Tibial nerve (tissue), 4 donors: ENCODE measurements at regions not wholly inside any gene's neighbourhood (a gene's known extent, or its start where the extent isn't known, plus 50 kb on each side); places are given as distances from the start of the nearest gene placed in this dataset.

ENCODE experiments used
- DNase-seq, 2 donors: peaks; one replicate each; pipeline ENCODE4 v3.0.0-alpha.2; 2019; ENCODE audit warnings: low spot score in 2 of 2
- H3K27ac ChIP-seq, 4 donors: fragments of 200-600 bp; sonication (generic) in 3 of 4; one replicate each; pipeline ENCODE4 v1.5.1; 2017 to 2019; ENCODE audit warnings: mild to moderate bottlenecking in 1 of 4
- H3K27me3 ChIP-seq, 2 donors: fragments of 200-600 bp; sonication (generic) in 1 of 2; one replicate each; pipeline versions ENCODE4 v1.5.1 to v1.6.0; 2017 to 2019
- H3K36me3 ChIP-seq, 3 donors: fragments of 200-600 bp; sonication (generic); one replicate each; pipeline ENCODE4 v1.5.1; 2018 to 2019
- H3K4me1 ChIP-seq, 4 donors: fragments of 200-600 bp; sonication (generic) in 3 of 4; one replicate each; pipeline ENCODE4 v1.5.1; 2017 to 2019
- H3K4me3 ChIP-seq, 4 donors: fragments of 200-600 bp; sonication (generic) in 3 of 4; one replicate each; pipeline ENCODE4 v1.5.1; 2017 to 2019; ENCODE audit warnings: mild to moderate bottlenecking in 1 of 4, moderate library complexity in 1 of 4
- H3K9me3 ChIP-seq, 4 donors: fragments of 200-600 bp; sonication (generic) in 3 of 4; one replicate each; pipeline ENCODE4 v1.5.1; 2017 to 2019
- EP300 ChIP-seq, 2 donors: sonication (generic); formaldehyde crosslinking; IDR thresholded peaks; one replicate each; pipeline ENCODE4 v1.6.1; 2017; ENCODE audit warnings: antibody characterized with exemption in 2 of 2, mild to moderate bottlenecking in 1 of 2
- POLR2A ChIP-seq, 2 donors: fragments of 450-650 bp; IDR thresholded peaks; one replicate each; pipeline ENCODE4 v1.6.1; 2017; ENCODE audit warnings: antibody characterized with exemption in 2 of 2, mild to moderate bottlenecking in 2 of 2, moderate library complexity in 2 of 2
- WGBS, 2 donors: methylation state at CpG; one replicate each; pipeline ENCODE4 v1.1.5; 2018; 5-methylcytosine and 5-hydroxymethylcytosine counted together
- TF ChIP-seq, protein P1 (sequence below), 5 experiments: fragments of 200-600 bp in 3 of 5; fragments of 450-650 bp in 2 of 5; sonication (generic) in 3 of 5; IDR thresholded peaks; one replicate each; pipeline ENCODE4 v1.5.1; 2016 to 2019; ENCODE audit warnings: antibody characterized with exemption in 5 of 5, mild to moderate bottlenecking in 3 of 5, moderate library complexity in 2 of 5

DNA sequence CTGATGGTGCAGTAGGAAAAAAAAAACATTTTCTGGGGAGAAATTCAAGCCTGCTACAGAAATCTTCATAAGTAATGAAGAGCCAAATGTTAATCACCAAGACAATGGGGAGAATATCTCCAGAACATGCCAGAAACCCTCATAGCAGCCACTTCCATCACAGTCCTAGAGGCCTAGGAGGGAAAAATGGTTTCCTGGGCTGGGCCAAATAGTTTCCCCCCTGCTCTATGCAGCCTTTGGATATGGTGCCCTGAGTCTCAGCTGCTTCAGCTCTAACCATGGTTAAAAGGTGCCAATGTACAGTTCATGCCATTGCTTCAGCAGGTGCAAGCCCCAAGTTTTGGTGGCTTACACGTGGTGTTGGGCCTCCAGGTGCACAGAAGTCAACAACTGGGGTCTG lies 113.1 kb downstream of the ZNF648 start:
- Histone ChIP-seq H3K4me3 (no peak overlapping the region), H3K27me3 (no peaks in the 10 kb centered on the region), H3K36me3 (no peaks in the 10 kb centered on the region), H3K9me3 (peaks cover 0 to 31% (median 1%) of the 10 kb centered on the region in 4 donors), H3K27ac (no peak overlapping the region), H3K4me1 (no peaks in the 10 kb centered on the region)
- 30 to 44% methylated on average over 1 of the region's 1 CpG for WGBS, 2 donors
- no peak for DNase-seq
- TF ChIP-seq POLR2A (IDR thresholded peaks at IDR 0.05) (no peak), EP300 (IDR thresholded peaks at IDR 0.05) (no peak)
- TF ChIP-seq, protein P1, sequence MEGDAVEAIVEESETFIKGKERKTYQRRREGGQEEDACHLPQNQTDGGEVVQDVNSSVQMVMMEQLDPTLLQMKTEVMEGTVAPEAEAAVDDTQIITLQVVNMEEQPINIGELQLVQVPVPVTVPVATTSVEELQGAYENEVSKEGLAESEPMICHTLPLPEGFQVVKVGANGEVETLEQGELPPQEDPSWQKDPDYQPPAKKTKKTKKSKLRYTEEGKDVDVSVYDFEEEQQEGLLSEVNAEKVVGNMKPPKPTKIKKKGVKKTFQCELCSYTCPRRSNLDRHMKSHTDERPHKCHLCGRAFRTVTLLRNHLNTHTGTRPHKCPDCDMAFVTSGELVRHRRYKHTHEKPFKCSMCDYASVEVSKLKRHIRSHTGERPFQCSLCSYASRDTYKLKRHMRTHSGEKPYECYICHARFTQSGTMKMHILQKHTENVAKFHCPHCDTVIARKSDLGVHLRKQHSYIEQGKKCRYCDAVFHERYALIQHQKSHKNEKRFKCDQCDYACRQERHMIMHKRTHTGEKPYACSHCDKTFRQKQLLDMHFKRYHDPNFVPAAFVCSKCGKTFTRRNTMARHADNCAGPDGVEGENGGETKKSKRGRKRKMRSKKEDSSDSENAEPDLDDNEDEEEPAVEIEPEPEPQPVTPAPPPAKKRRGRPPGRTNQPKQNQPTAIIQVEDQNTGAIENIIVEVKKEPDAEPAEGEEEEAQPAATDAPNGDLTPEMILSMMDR (IDR thresholded peaks at IDR 0.05), result no peak

DNA sequence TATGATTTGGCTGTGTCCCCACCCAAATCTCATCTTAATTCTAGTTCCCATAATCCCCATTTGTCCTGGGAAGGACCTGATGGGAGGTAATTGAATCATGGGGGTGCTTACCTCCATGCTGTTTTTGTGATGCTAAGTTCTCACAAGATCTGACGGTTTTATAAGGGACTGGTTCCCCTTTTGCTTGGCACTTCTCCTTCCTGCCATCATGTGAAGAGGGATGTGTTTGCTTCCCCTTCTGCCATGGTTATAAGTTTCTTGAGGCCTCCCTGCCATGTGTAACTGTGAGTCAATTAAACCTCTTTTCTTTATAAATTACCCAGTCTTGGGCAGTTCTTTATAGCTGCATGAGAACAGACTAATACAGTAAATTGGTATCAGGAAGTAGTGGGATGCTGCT lies 114.1 kb downstream of the ZNF648 start:
- Histone ChIP-seq H3K27ac (no peak overlapping the region), H3K4me3 (no peak overlapping the region), H3K9me3 (peaks cover 0 to 31% (median 1%) of the 10 kb centered on the region in 4 donors), H3K4me1 (no peaks in the 10 kb centered on the region), H3K36me3 (no peaks in the 10 kb centered on the region), H3K27me3 (no peaks in the 10 kb centered on the region)
- WGBS, 2 donors, result 63 to 85% methylated on average over 1 of the region's 1 CpG
- TF ChIP-seq, protein P1 (IDR thresholded peaks at IDR 0.05), result no peak
- TF ChIP-seq POLR2A (IDR thresholded peaks at IDR 0.05), result no peak
- no peak for TF ChIP-seq EP300 (IDR thresholded peaks at IDR 0.05)
- no peak for DNase-seq

DNA sequence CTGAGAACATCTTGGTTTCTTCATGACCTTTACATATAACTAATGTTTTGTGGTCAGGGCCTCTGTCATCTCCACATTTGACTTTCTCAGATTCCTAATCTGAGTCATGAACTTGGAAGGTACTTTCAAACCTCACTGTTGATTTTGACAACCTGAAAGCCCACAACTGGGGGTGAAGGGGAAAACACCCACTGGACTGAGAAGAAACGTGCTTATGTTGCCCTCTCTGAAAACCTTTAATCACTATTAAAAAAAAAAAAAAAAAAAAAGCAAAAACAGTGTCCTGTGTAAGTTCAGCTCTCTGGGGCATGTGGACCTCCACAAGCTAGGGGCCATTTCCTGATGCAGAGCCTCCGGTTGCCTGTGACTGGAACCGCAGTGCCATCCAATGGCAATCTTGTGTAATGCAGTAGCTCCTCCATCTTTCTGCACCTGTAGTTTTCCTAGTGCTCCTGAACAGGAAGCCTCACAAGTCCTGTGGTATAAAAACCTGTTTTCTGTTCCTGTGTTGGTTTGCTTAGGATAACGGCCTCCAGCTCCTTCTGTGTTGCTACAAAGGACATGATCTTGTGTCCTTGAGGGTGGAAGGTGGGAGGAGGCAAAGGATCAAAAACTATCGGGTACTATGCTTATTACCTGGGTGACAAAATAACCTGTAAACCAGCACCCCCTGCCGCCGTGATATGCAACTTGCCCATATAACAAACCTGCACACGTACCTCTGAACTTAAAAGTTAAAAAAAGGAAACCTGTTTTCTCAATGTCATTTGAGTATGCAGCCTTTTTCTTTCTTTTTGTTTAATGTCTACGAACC lies 124.5 kb downstream of the ZNF648 start:
- no peaks in the 10 kb centered on the region for H3K27me3 ChIP-seq
- H3K36me3 ChIP-seq, result no peaks in the 10 kb centered on the region
- DNase-seq, result peak in 1 of 2 donors; percentile 45
- no peak overlapping the region for H3K4me3 ChIP-seq
- no peaks in the 10 kb centered on the region for H3K4me1 ChIP-seq
- H3K27ac ChIP-seq, result no peak overlapping the region
- WGBS, 2 donors, result 27 to 34% methylated on average over 9 of the region's 9 CpGs
- TF ChIP-seq EP300 (IDR thresholded peaks at IDR 0.05), result no peak
- TF ChIP-seq, protein P1 (IDR thresholded peaks at IDR 0.05), result peak; percentile 10 to 52 (median 34)
- TF ChIP-seq POLR2A (IDR thresholded peaks at IDR 0.05), result no peak
- H3K9me3 ChIP-seq, result no peaks in the 10 kb centered on the region

DNA sequence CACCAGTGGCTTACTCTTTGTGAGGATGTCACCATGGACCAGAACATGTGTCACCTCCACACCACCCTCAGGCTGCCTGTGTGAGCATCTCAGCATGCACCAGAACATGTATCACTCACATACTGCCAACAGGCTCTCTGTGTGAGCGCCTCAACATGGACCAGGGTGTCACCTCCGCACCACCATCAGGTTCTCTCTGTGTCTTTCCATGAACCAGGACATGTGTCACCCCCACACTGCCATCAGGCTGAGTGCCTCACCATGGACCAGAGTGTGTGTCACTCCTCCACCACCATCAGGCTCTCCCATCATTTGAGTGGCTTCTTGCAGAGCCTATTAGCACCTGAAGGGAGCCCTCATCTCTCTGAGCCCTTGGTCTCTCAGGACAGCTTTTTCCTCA lies 125.2 kb downstream of the ZNF648 start:
- Histone ChIP-seq H3K27me3 (no peaks in the 10 kb centered on the region), H3K36me3 (no peaks in the 10 kb centered on the region), H3K9me3 (no peaks in the 10 kb centered on the region), H3K4me3 (no peak overlapping the region), H3K4me1 (no peaks in the 10 kb centered on the region), H3K27ac (no peak overlapping the region)
- no peak for DNase-seq
- TF ChIP-seq POLR2A (IDR thresholded peaks at IDR 0.05) (no peak), EP300 (IDR thresholded peaks at IDR 0.05) (no peak)
- TF ChIP-seq, protein P1 (IDR thresholded peaks at IDR 0.05), result no peak
- WGBS, 2 donors, result 94 to 95% methylated on average over 2 of the region's 2 CpGs

DNA sequence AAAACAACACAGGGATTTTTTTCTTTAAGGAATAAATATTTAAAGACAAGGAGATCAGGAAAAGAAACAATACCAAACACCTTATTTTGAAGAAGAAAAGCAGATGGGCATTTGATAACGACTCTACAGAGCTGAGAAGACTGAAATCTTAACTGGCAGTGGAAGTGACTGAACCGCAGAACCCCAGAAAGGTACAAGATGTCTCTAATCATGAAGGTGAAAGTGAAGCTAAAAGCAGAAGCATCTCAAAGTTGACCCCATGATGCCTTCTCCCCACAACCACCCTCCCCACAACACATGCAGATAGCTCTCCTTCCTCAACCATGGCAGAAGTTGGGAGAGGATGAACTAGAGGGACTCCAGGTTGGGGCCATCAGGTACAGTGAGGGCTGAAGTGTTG lies 129.6 kb downstream of the ZNF648 start:
- Histone ChIP-seq H3K27me3 (no peaks in the 10 kb centered on the region), H3K9me3 (no peaks in the 10 kb centered on the region), H3K4me3 (no peak overlapping the region), H3K36me3 (no peaks in the 10 kb centered on the region), H3K27ac (no peak overlapping the region), H3K4me1 (no peaks in the 10 kb centered on the region)
- WGBS, 2 donors, result 87 to 92% methylated on average over 2 of the region's 2 CpGs
- TF ChIP-seq POLR2A (IDR thresholded peaks at IDR 0.05) (no peak), EP300 (IDR thresholded peaks at IDR 0.05) (no peak)
- TF ChIP-seq, protein P1 (IDR thresholded peaks at IDR 0.05), result no peak
- no peak for DNase-seq
